Osteoblast (primary cell): ENCODE measurements at regions not wholly inside any gene's neighbourhood (a gene's known extent, or its start where the extent isn't known, plus 50 kb on each side); places are given as distances from the start of the nearest gene placed in this dataset.

ENCODE experiments used
- DNase-seq: peaks from one replicate; pipeline ENCODE4 v3.0.0; 2011; ENCODE audit warnings: low spot score, mixed read lengths; ENCODE audit not compliant: insufficient read length; ENCODE audit errors: missing footprints
- H2AFZ ChIP-seq: 2 replicates; pipeline ENCODE4 v1.6.0; 2011; ENCODE audit warnings: mild to moderate bottlenecking, low read length
- H3K27ac ChIP-seq: 2 replicates; pipeline ENCODE4 v1.5.1; 2011; ENCODE audit warnings: mild to moderate bottlenecking, low read depth, low read length, moderate library complexity
- H3K27me3 ChIP-seq: 2 replicates; pipeline ENCODE4 v1.6.0; 2012; ENCODE audit warnings: mild to moderate bottlenecking, control low read depth, inconsistent platforms, low read length, moderate library complexity; ENCODE audit not compliant: insufficient read depth
- H3K36me3 ChIP-seq: 2 replicates; pipeline ENCODE4 v1.5.1; 2011; ENCODE audit warnings: mild to moderate bottlenecking, low read length, control low read depth, moderate library complexity; ENCODE audit not compliant: insufficient read depth
- H3K4me1 ChIP-seq: 2 replicates; pipeline ENCODE4 v1.5.1; 2011; ENCODE audit warnings: mild to moderate bottlenecking, low read length, control low read depth, moderate library complexity; ENCODE audit not compliant: insufficient read depth
- H3K4me2 ChIP-seq: 2 replicates; pipeline ENCODE4 v1.6.0; 2011; ENCODE audit warnings: mild to moderate bottlenecking, low read length; ENCODE audit not compliant: insufficient read depth
- H3K4me3 ChIP-seq: fragments of 200-600 bp; sonication (generic); 3 replicates; pipeline ENCODE4 v1.5.1; 2012; ENCODE audit warnings: mild to moderate bottlenecking, low read length, inconsistent platforms; ENCODE audit not compliant: insufficient read depth
- H3K79me2 ChIP-seq: 2 replicates; pipeline ENCODE4 v1.6.0; 2012; ENCODE audit warnings: mild to moderate bottlenecking, low read length, control low read depth, inconsistent platforms; ENCODE audit not compliant: insufficient read depth
- H3K9me3 ChIP-seq: 2 replicates; pipeline ENCODE4 v1.5.1; 2011; ENCODE audit warnings: low read depth, low read length, control low read depth
- H4K20me1 ChIP-seq: 2 replicates; pipeline ENCODE4 v1.6.0; 2012; ENCODE audit warnings: mild to moderate bottlenecking, low read length, control low read depth; ENCODE audit not compliant: insufficient read depth
- TF ChIP-seq, protein P1 (sequence below): IDR thresholded peaks from 2 replicates; pipeline ENCODE4 v1.5.1; 2011; ENCODE audit warnings: mild to moderate bottlenecking, low read depth, low read length, moderate library complexity; ENCODE audit errors: extremely low read depth

DNA sequence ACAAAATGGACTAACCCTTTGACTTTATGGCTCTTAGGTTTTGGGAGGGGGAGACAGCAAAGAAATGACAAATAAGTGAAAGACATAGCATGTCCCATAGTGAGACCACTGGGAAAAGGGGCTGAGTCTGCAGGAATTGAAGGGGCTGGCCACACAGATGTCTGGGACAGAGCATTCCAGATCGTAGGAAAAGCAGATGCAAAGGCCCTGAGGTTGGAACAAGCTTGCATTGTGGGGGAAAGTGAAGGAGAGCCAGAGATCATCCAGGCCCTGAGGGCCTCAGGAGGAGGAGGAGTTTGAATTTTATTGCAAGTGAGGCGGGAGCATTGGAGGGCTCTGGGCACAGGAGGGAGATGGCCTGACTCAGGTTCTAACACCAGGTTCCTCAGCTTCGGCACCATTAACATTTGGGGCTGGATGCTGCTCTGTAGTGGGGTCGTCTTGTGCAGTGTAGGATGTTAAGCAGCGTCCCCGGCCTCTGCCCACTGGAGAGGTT, 97.5 kb downstream of the CEBPB start:
- DNase-seq = no peak
- Histone ChIP-seq H3K9me3 (no peaks in the 10 kb centered on the region), H3K79me2 (no peaks in the 10 kb centered on the region), H3K4me2 (no peak overlapping the region), H2AFZ (no peak overlapping the region), H3K4me3 (no peak overlapping the region), H3K27ac (no peak overlapping the region), H3K36me3 (no peaks in the 10 kb centered on the region), H3K4me1 (peaks cover 51% of the 10 kb centered on the region), H3K27me3 (no peaks in the 10 kb centered on the region), H4K20me1 (no peaks in the 10 kb centered on the region)
- TF ChIP-seq, protein P1, sequence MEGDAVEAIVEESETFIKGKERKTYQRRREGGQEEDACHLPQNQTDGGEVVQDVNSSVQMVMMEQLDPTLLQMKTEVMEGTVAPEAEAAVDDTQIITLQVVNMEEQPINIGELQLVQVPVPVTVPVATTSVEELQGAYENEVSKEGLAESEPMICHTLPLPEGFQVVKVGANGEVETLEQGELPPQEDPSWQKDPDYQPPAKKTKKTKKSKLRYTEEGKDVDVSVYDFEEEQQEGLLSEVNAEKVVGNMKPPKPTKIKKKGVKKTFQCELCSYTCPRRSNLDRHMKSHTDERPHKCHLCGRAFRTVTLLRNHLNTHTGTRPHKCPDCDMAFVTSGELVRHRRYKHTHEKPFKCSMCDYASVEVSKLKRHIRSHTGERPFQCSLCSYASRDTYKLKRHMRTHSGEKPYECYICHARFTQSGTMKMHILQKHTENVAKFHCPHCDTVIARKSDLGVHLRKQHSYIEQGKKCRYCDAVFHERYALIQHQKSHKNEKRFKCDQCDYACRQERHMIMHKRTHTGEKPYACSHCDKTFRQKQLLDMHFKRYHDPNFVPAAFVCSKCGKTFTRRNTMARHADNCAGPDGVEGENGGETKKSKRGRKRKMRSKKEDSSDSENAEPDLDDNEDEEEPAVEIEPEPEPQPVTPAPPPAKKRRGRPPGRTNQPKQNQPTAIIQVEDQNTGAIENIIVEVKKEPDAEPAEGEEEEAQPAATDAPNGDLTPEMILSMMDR = no peak

DNA sequence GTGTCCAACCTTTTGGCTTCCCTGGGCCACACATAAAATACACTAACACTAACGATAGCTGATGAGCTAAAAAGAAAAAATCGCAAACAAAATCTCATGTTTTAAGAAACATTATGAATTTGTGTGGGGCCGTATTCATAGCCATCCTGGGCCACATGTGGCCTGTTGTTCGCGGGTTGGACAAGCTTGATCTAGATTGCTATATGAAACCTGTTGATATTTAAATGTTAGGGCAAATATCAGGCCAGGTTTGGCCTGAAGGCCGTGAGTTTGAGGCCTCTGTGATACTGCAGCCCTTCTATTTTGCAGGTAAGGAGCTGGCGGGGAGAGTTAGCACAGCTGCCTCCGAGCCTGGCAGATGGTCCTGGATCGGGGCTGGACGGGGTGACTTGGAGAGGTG, 99.0 kb downstream of the CEBPB start:
- H3K4me3 ChIP-seq = no peak overlapping the region
- H3K27me3 ChIP-seq = no peaks in the 10 kb centered on the region
- no peaks in the 10 kb centered on the region for H3K36me3 ChIP-seq
- peak; percentile 23 for DNase-seq
- no peak overlapping the region for H3K27ac ChIP-seq
- H3K79me2 ChIP-seq = no peaks in the 10 kb centered on the region
- TF ChIP-seq, protein P1 = no peak
- H2AFZ ChIP-seq = no peak overlapping the region
- no peaks in the 10 kb centered on the region for H4K20me1 ChIP-seq
- peaks cover 39% of the 10 kb centered on the region for H3K4me1 ChIP-seq
- H3K4me2 ChIP-seq = no peak overlapping the region
- H3K9me3 ChIP-seq = no peaks in the 10 kb centered on the region

DNA sequence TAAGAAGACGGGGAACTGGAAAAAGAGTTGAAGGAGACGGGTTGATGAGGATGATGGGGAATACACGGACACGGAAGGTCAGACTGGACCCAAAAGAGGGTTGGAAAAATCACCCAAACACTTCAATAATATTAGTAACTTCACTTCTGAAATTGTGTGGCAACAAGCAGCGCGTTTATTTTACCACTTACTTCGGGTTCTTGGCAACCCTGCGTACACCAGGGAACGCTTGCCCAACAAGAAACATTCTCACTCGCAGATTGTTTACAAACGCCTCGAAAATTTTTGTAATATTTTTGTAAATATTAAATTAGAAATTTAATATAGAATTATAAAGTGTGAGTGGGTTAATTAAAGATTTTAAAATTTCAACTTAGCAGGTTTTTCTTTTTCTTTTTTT, 99.5 kb downstream of the CEBPB start:
- Histone ChIP-seq H3K4me3 (no peak overlapping the region), H3K36me3 (no peaks in the 10 kb centered on the region), H3K27me3 (no peaks in the 10 kb centered on the region), H2AFZ (no peak overlapping the region), H3K27ac (no peak overlapping the region), H3K4me2 (no peak overlapping the region), H3K79me2 (no peaks in the 10 kb centered on the region), H4K20me1 (no peaks in the 10 kb centered on the region), H3K9me3 (no peaks in the 10 kb centered on the region), H3K4me1 (peaks cover 34% of the 10 kb centered on the region)
- TF ChIP-seq, protein P1 = no peak
- peak; percentile 13 for DNase-seq

DNA sequence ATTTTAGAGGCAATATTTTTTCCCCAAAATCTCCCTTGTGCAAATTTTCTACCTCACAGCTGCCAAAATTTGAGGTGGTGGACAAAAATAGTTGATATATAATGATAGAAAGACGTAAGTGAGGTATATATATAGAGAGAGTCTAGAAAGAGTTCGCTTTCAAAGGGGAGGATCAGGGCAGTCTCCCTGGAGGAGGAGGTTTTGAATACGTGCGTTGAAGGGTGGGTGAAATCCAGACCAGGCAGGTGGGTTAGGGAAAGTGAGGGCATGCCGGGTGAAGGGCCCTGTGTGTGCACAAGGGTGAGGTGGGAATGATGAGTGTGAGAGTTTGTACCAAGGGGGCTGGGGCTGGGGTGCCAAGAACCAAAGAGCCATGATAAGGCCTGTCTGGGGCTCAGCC, 100.2 kb downstream of the CEBPB start:
- TF ChIP-seq, protein P1 = no peak
- DNase-seq = peak; percentile 9
- peaks cover 27% of the 10 kb centered on the region for H3K4me1 ChIP-seq
- H3K9me3 ChIP-seq = no peaks in the 10 kb centered on the region
- H3K27ac ChIP-seq = no peak overlapping the region
- no peak overlapping the region for H3K4me2 ChIP-seq
- no peaks in the 10 kb centered on the region for H3K27me3 ChIP-seq
- no peak overlapping the region for H3K4me3 ChIP-seq
- H3K79me2 ChIP-seq = no peaks in the 10 kb centered on the region
- no peaks in the 10 kb centered on the region for H3K36me3 ChIP-seq
- H2AFZ ChIP-seq = no peak overlapping the region
- no peaks in the 10 kb centered on the region for H4K20me1 ChIP-seq
